GM23338 (cell line): ENCODE measurements at regions not wholly inside any gene's neighbourhood (a gene's known extent, or its start where the extent isn't known, plus 50 kb on each side); places are given as distances from the start of the nearest gene placed in this dataset.

ENCODE experiments used
- ATAC-seq: fragments of 200-7000 bp; cut with Tn5 transposase; 3 replicates; pipeline ENCODE4 v1.9.1; 2020
- DNase-seq: peaks from one replicate; pipeline ENCODE4 v3.0.0-alpha.2; 2015; ENCODE audit warnings: low spot score
- H2AFZ ChIP-seq: fragments of 200-600 bp; sonication (generic); 2 replicates; pipeline ENCODE4 v1.8.0; 2016; ENCODE audit warnings: antibody characterized with exemption, mild to moderate bottlenecking, moderate library complexity
- H3F3A ChIP-seq: fragments of 200-600 bp; sonication (generic); replicated peaks from 2 replicates; pipeline ENCODE4 v1.8.0; 2017; ENCODE audit warnings: antibody characterized with exemption, mixed run types, low read depth
- H3K27ac ChIP-seq: fragments of 200-600 bp; sonication (generic); 2 replicates; pipeline ENCODE4 v1.6.1; 2016; ENCODE audit warnings: low read depth
- H3K27me3 ChIP-seq: fragments of 200-600 bp; sonication (generic); 2 replicates; pipeline ENCODE4 v1.8.0; 2016; ENCODE audit warnings: mild to moderate bottlenecking, mixed run types, moderate library complexity; ENCODE audit not compliant: insufficient read depth
- H3K36me3 ChIP-seq: fragments of 200-600 bp; sonication (generic); 2 replicates; pipeline ENCODE4 v1.8.0; 2016; ENCODE audit warnings: mild to moderate bottlenecking; ENCODE audit not compliant: insufficient read depth
- H3K4me1 ChIP-seq: fragments of 200-600 bp; sonication (generic); 2 replicates; pipeline ENCODE4 v1.8.0; 2016; ENCODE audit warnings: mild to moderate bottlenecking, moderate library complexity; ENCODE audit not compliant: insufficient read depth
- H3K4me2 ChIP-seq: fragments of 200-600 bp; sonication (generic); 2 replicates; pipeline ENCODE4 v1.7.1; 2017; ENCODE audit warnings: mixed run types
- H3K4me3 ChIP-seq: fragments of 200-600 bp; sonication (generic); 2 replicates; pipeline ENCODE4 v1.6.1; 2016; ENCODE audit warnings: mixed run types
- H3K79me2 ChIP-seq: fragments of 200-600 bp; sonication (generic); replicated peaks from 2 replicates; pipeline ENCODE4 v1.8.0; 2017; ENCODE audit warnings: mild to moderate bottlenecking; ENCODE audit not compliant: insufficient read depth
- H3K9me2 ChIP-seq: fragments of 200-600 bp; sonication (generic); 2 replicates; pipeline ENCODE4 v1.8.0; 2017; ENCODE audit not compliant: insufficient read depth
- H4K20me1 ChIP-seq: fragments of 200-600 bp; sonication (generic); replicated peaks from 2 replicates; pipeline ENCODE4 v1.8.0; 2017; ENCODE audit warnings: mild to moderate bottlenecking; ENCODE audit not compliant: insufficient read depth
- H3K27ac Mint-ChIP-seq: 2 replicates; pipeline ENCODE4 v1.8.0; 2020; ENCODE audit warnings: inconsistent platforms, mild to moderate bottlenecking, moderate library complexity, mixed read lengths
- H3K27me3 Mint-ChIP-seq: 3 replicates; pipeline ENCODE4 v1.8.0; 2022; ENCODE audit warnings: low read depth, mild to moderate bottlenecking, moderate library complexity, mixed read lengths, inconsistent platforms; ENCODE audit not compliant: insufficient read depth, poor library complexity
- H3K36me3 Mint-ChIP-seq: 3 replicates; pipeline ENCODE4 v1.8.0; 2021; ENCODE audit warnings: low read depth, mild to moderate bottlenecking, inconsistent platforms, moderate library complexity, mixed read lengths
- H3K4me1 Mint-ChIP-seq: 3 replicates; pipeline ENCODE4 v1.8.0; 2020; ENCODE audit warnings: mild to moderate bottlenecking, inconsistent platforms, mixed read lengths
- H3K4me3 Mint-ChIP-seq: 3 replicates; pipeline ENCODE4 v1.8.0; 2021; ENCODE audit warnings: moderate library complexity, mild to moderate bottlenecking, inconsistent platforms, mixed read lengths
- H3K9me3 Mint-ChIP-seq: 3 replicates; pipeline ENCODE4 v1.8.0; 2020; ENCODE audit warnings: moderate library complexity, mild to moderate bottlenecking, inconsistent platforms, mixed read lengths
- EZH2 ChIP-seq: fragments of 200-600 bp; sonication (generic); IDR thresholded peaks from one replicate; pipeline ENCODE4 v1.8.0; 2017; ENCODE audit warnings: antibody characterized with exemption, mild to moderate bottlenecking, low read depth; ENCODE audit not compliant: unreplicated experiment
- EZH2phosphoT487 ChIP-seq: fragments of 200-600 bp; sonication (generic); IDR thresholded peaks from one replicate; pipeline ENCODE4 v1.8.1; 2018; ENCODE audit warnings: antibody characterized with exemption; ENCODE audit not compliant: unreplicated experiment
- JUNB ChIP-seq: IDR thresholded peaks from one replicate; pipeline ENCODE4 v1.6.1; 2016; ENCODE audit warnings: antibody characterized with exemption; ENCODE audit not compliant: unreplicated experiment
- NANOG ChIP-seq: IDR thresholded peaks from 2 replicates; pipeline ENCODE4 v1.6.1; 2016; ENCODE audit warnings: antibody characterized with exemption, borderline replicate concordance
- POLR2AphosphoS5 ChIP-seq: IDR thresholded peaks from 2 replicates; pipeline ENCODE4 v1.6.1; 2016; ENCODE audit warnings: antibody characterized with exemption, low read depth
- STAT1 ChIP-seq: IDR thresholded peaks from one replicate; pipeline ENCODE4 v1.6.1; 2016; ENCODE audit warnings: antibody characterized with exemption; ENCODE audit not compliant: unreplicated experiment
- ZNF331 ChIP-seq: fragments of 250-450 bp; sonication (Bioruptor Pico); IDR thresholded peaks from 2 replicates; pipeline ENCODE4 v1.5.0; 2020; ENCODE audit warnings: low read depth, mild to moderate bottlenecking, moderate library complexity
- TF ChIP-seq, protein P1 (sequence below): IDR thresholded peaks from one replicate; pipeline ENCODE4 v1.6.1; 2018; ENCODE audit warnings: antibody characterized with exemption; ENCODE audit not compliant: unreplicated experiment

DNA sequence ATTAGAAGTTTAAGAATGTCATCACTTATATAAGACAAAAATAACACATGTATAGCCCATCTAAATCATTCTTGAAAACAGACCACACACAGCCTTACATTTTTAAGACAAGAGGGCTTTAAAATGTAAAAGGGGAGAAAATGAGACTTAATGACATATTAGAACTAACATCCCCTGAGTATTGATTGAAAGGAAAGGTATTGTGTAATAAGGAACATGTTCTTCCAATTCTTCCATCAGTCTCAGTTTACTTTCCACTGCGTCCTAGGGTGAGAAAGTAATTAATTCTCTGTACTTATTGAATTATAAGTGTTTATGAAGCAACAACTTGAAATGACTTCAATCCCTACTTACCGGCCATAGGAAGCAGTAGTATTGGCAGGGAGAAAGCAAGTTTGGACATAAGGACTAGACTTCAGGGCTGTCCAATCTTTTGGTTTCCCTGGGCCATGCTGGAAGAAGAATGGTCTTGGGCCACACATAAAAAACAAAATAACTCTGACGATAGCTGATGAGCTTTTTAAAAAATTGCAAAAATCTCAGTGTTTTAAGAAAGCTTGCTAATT lies 202.7 kb upstream of the SPRY1 start:
- no peaks in the 10 kb centered on the region for H3K4me1 ChIP-seq
- H4K20me1 ChIP-seq, result no peaks in the 10 kb centered on the region
- no peak for TF ChIP-seq EZH2
- TF ChIP-seq ZNF331 (CRISPR knock-in tag), result no peak
- no peak for ATAC-seq
- DNase-seq, result no peak
- no peaks in the 10 kb centered on the region for H3K9me2 ChIP-seq
- Mint-ChIP-seq H3K9me3 (no peaks in the 10 kb centered on the region), H3K27me3 (no peaks in the 10 kb centered on the region), H3K4me3 (no peak overlapping the region), H3K4me1 (no peaks in the 10 kb centered on the region), H3K36me3 (no peaks in the 10 kb centered on the region), H3K27ac (no peak overlapping the region)
- no peak overlapping the region for H2AFZ ChIP-seq
- H3K36me3 ChIP-seq, result no peaks in the 10 kb centered on the region
- no peak overlapping the region for H3K4me3 ChIP-seq
- H3K27ac ChIP-seq, result no peak overlapping the region
- no peaks in the 10 kb centered on the region for H3F3A ChIP-seq
- H3K79me2 ChIP-seq, result no peaks in the 10 kb centered on the region
- no peak overlapping the region for H3K4me2 ChIP-seq
- H3K27me3 ChIP-seq, result no peaks in the 10 kb centered on the region

DNA sequence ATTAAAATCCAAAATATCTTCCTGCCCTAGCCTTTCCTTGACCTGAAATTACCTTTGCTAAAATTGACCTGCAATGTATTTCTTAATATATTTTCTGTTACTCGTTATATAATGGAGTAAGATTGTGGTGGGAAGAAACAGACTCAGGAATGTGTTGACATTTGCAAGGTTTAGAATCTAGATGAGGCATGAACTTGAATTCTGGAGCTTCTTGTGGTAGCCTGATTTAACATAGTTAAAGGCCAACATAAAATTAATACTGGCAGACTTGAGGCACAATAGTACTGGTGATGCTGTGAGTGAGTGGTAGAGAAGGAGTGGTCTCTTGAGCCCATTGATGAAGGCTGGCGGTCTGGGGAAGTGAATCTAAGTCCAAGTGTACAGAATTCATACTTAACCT lies 197.9 kb upstream of the SPRY1 start:
- DNase-seq, result no peak
- Histone ChIP-seq H3K27ac (no peak overlapping the region), H3K79me2 (no peaks in the 10 kb centered on the region), H2AFZ (no peak overlapping the region), H3K4me3 (no peak overlapping the region), H3K27me3 (no peaks in the 10 kb centered on the region), H3K36me3 (no peaks in the 10 kb centered on the region), H3K4me1 (peaks cover 10% of the 10 kb centered on the region; the same call in 1 of the 2 replicates), H3K9me2 (no peaks in the 10 kb centered on the region), H4K20me1 (no peaks in the 10 kb centered on the region), H3K4me2 (no peak overlapping the region), H3F3A (no peaks in the 10 kb centered on the region)
- Mint-ChIP-seq H3K36me3 (no peaks in the 10 kb centered on the region), H3K4me1 (peaks cover 4% of the 10 kb centered on the region; the same call in 2 of the 3 replicates), H3K4me3 (no peak overlapping the region), H3K27me3 (peaks cover 2% of the 10 kb centered on the region), H3K9me3 (no peaks in the 10 kb centered on the region), H3K27ac (no peak overlapping the region)
- ATAC-seq, result no peak
- TF ChIP-seq EZH2, result no peak
- no peak for TF ChIP-seq NANOG
- TF ChIP-seq POLR2AphosphoS5, result no peak
- TF ChIP-seq, protein P1, sequence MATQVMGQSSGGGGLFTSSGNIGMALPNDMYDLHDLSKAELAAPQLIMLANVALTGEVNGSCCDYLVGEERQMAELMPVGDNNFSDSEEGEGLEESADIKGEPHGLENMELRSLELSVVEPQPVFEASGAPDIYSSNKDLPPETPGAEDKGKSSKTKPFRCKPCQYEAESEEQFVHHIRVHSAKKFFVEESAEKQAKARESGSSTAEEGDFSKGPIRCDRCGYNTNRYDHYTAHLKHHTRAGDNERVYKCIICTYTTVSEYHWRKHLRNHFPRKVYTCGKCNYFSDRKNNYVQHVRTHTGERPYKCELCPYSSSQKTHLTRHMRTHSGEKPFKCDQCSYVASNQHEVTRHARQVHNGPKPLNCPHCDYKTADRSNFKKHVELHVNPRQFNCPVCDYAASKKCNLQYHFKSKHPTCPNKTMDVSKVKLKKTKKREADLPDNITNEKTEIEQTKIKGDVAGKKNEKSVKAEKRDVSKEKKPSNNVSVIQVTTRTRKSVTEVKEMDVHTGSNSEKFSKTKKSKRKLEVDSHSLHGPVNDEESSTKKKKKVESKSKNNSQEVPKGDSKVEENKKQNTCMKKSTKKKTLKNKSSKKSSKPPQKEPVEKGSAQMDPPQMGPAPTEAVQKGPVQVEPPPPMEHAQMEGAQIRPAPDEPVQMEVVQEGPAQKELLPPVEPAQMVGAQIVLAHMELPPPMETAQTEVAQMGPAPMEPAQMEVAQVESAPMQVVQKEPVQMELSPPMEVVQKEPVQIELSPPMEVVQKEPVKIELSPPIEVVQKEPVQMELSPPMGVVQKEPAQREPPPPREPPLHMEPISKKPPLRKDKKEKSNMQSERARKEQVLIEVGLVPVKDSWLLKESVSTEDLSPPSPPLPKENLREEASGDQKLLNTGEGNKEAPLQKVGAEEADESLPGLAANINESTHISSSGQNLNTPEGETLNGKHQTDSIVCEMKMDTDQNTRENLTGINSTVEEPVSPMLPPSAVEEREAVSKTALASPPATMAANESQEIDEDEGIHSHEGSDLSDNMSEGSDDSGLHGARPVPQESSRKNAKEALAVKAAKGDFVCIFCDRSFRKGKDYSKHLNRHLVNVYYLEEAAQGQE, result no peak
- TF ChIP-seq JUNB, result no peak
- TF ChIP-seq EZH2phosphoT487, result no peak
- no peak for TF ChIP-seq STAT1
